ENCODE measurements at regions not wholly inside any gene's neighbourhood (a gene's known extent, or its start where the extent isn't known, plus 50 kb on each side); places are given as distances from the start of the nearest gene placed in this dataset.

DNA sequence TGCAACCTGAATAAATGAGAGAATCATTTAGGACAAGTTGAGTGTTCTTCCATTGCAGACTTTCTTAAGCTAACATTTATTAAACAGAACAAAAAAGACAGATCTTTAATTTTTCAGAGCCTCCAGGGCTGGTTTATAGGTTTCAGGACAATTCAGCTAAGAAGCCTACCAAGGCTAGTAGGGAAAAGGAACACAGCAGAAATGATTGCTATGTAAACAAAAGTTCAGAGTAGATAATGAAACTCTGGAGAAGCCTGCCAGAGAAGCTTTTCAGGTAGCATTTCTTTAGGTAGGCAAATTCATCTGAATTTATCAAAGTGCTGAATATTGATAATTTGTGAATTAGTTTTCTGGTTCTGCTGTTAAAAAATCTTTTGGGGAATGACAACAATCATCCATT lies 264.2 kb downstream of the DEPDC1B start:
- TF ChIP-seq, protein P1, sequence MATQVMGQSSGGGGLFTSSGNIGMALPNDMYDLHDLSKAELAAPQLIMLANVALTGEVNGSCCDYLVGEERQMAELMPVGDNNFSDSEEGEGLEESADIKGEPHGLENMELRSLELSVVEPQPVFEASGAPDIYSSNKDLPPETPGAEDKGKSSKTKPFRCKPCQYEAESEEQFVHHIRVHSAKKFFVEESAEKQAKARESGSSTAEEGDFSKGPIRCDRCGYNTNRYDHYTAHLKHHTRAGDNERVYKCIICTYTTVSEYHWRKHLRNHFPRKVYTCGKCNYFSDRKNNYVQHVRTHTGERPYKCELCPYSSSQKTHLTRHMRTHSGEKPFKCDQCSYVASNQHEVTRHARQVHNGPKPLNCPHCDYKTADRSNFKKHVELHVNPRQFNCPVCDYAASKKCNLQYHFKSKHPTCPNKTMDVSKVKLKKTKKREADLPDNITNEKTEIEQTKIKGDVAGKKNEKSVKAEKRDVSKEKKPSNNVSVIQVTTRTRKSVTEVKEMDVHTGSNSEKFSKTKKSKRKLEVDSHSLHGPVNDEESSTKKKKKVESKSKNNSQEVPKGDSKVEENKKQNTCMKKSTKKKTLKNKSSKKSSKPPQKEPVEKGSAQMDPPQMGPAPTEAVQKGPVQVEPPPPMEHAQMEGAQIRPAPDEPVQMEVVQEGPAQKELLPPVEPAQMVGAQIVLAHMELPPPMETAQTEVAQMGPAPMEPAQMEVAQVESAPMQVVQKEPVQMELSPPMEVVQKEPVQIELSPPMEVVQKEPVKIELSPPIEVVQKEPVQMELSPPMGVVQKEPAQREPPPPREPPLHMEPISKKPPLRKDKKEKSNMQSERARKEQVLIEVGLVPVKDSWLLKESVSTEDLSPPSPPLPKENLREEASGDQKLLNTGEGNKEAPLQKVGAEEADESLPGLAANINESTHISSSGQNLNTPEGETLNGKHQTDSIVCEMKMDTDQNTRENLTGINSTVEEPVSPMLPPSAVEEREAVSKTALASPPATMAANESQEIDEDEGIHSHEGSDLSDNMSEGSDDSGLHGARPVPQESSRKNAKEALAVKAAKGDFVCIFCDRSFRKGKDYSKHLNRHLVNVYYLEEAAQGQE (IDR thresholded peaks at IDR 0.05; ENCODE audit: insufficient read depth in 1 of 2, low read depth in 2 of 2, low read length in 2 of 2) = no peak
- no peak for TF ChIP-seq POLR2AphosphoS5 (IDR thresholded peaks at IDR 0.05; ENCODE audit: low read depth, low read length)
- TF ChIP-seq SIN3A (IDR thresholded peaks at IDR 0.05; ENCODE audit: borderline replicate concordance, insufficient read depth, low read length) = no peak
